ENCODE measurements at regions not wholly inside any gene's neighbourhood (a gene's known extent, or its start where the extent isn't known, plus 50 kb on each side); places are given as distances from the start of the nearest gene placed in this dataset.

GRCh38 chr15:36254426-36254825, 325.0 kb upstream of the CDIN1 start:
- DNase-seq (no peak), ATAC-seq (ENCODE audit: insufficient read depth, low read depth) (no peak)
- Histone ChIP-seq H3K9me3 (ENCODE audit: insufficient read depth, low read length, severe bottlenecking) (no peaks in the 10 kb centered on the region), H3K79me2 (ENCODE audit: insufficient read depth, low read length) (no peaks in the 10 kb centered on the region), H3K4me3 (ENCODE audit: low read depth in 1 of 2, low read length in 2 of 2) (no peak overlapping the region), H3K27me3 (ENCODE audit: insufficient read depth, low read length, poor library complexity) (no peaks in the 10 kb centered on the region), H4K20me1 (ENCODE audit: insufficient read depth, low read length) (no peaks in the 10 kb centered on the region), H3K4me1 (ENCODE audit: insufficient read depth, low read length) (no peaks in the 10 kb centered on the region), H3K9ac (ENCODE audit: low read depth, low read length) (no peak overlapping the region), H3K4me2 (ENCODE audit: insufficient read depth, low read length) (no peak overlapping the region), H3K36me3 (ENCODE audit: insufficient read depth, low read length) (no peaks in the 10 kb centered on the region), H3K27ac (ENCODE audit: low read length) (no peak overlapping the region), H2AFZ (ENCODE audit: low read depth, low read length) (no peak overlapping the region)
- TF ChIP-seq CTCF (IDR thresholded peaks at IDR 0.05; ENCODE audit: borderline replicate concordance, extremely low read depth, low read length, poor library complexity, severe bottlenecking) (no peak), EZH2 (IDR thresholded peaks at IDR 0.05; ENCODE audit: borderline replicate concordance, low read depth, low read length, severe bottlenecking) (no peak)

- ATAC-seq (ENCODE audit: insufficient read depth, low read depth) (no peak), DNase-seq (no peak)
- H3K9ac ChIP-seq (ENCODE audit: low read depth, low read length), result no peak overlapping the region
- no peak for TF ChIP-seq CTCF (IDR thresholded peaks at IDR 0.05; ENCODE audit: borderline replicate concordance, extremely low read depth, low read length, poor library complexity, severe bottlenecking)
- no peaks in the 10 kb centered on the region for H3K4me1 ChIP-seq (ENCODE audit: insufficient read depth, low read length)
- no peaks in the 10 kb centered on the region for H3K27me3 ChIP-seq (ENCODE audit: insufficient read depth, low read length, poor library complexity)
- H2AFZ ChIP-seq (ENCODE audit: low read depth, low read length), result no peak overlapping the region
- H3K36me3 ChIP-seq (ENCODE audit: insufficient read depth, low read length), result no peaks in the 10 kb centered on the region
- no peaks in the 10 kb centered on the region for H4K20me1 ChIP-seq (ENCODE audit: insufficient read depth, low read length)
- no peaks in the 10 kb centered on the region for H3K79me2 ChIP-seq (ENCODE audit: insufficient read depth, low read length)
- no peak overlapping the region for H3K27ac ChIP-seq (ENCODE audit: low read length)
- no peak overlapping the region for H3K4me2 ChIP-seq (ENCODE audit: insufficient read depth, low read length)
- no peak overlapping the region for H3K4me3 ChIP-seq (ENCODE audit: low read depth in 1 of 2, low read length in 2 of 2)
- no peaks in the 10 kb centered on the region for H3K9me3 ChIP-seq (ENCODE audit: insufficient read depth, low read length, severe bottlenecking)
These were observed 323.0 kb upstream of the CDIN1 start for GRCh38 chr15:36256404-36256807.

- no peak overlapping the region for H3K27ac ChIP-seq (ENCODE audit: low read length)
- H3K4me3 ChIP-seq (ENCODE audit: low read depth in 1 of 2, low read length in 2 of 2), result no peak overlapping the region
- H3K9me3 ChIP-seq (ENCODE audit: insufficient read depth, low read length, severe bottlenecking), result no peaks in the 10 kb centered on the region
- DNase-seq, result no peak
- no peak overlapping the region for H3K4me2 ChIP-seq (ENCODE audit: insufficient read depth, low read length)
- TF ChIP-seq CTCF (IDR thresholded peaks at IDR 0.05; ENCODE audit: borderline replicate concordance, extremely low read depth, low read length, poor library complexity, severe bottlenecking), result no peak
- no peak for TF ChIP-seq EZH2 (IDR thresholded peaks at IDR 0.05; ENCODE audit: borderline replicate concordance, low read depth, low read length, severe bottlenecking)
- no peak overlapping the region for H2AFZ ChIP-seq (ENCODE audit: low read depth, low read length)
- no peaks in the 10 kb centered on the region for H3K4me1 ChIP-seq (ENCODE audit: insufficient read depth, low read length)
- H3K27me3 ChIP-seq (ENCODE audit: insufficient read depth, low read length, poor library complexity), result no peaks in the 10 kb centered on the region
- H4K20me1 ChIP-seq (ENCODE audit: insufficient read depth, low read length), result no peaks in the 10 kb centered on the region
- no peaks in the 10 kb centered on the region for H3K36me3 ChIP-seq (ENCODE audit: insufficient read depth, low read length)
- H3K79me2 ChIP-seq (ENCODE audit: insufficient read depth, low read length), result no peaks in the 10 kb centered on the region
- no peak for ATAC-seq (ENCODE audit: insufficient read depth, low read depth)
- no peak overlapping the region for H3K9ac ChIP-seq (ENCODE audit: low read depth, low read length)
These were observed 315.8 kb upstream of the CDIN1 start for GRCh38 chr15:36263666-36264065.

- no peaks in the 10 kb centered on the region for H3K9me3 ChIP-seq (ENCODE audit: insufficient read depth, low read length, severe bottlenecking)
- H3K4me1 ChIP-seq (ENCODE audit: insufficient read depth, low read length), result no peaks in the 10 kb centered on the region
- H3K27me3 ChIP-seq (ENCODE audit: insufficient read depth, low read length, poor library complexity), result no peaks in the 10 kb centered on the region
- DNase-seq (no peak), ATAC-seq (ENCODE audit: insufficient read depth, low read depth) (no peak)
- no peak overlapping the region for H3K9ac ChIP-seq (ENCODE audit: low read depth, low read length)
- H4K20me1 ChIP-seq (ENCODE audit: insufficient read depth, low read length), result no peaks in the 10 kb centered on the region
- H3K27ac ChIP-seq (ENCODE audit: low read length), result no peak overlapping the region
- no peak overlapping the region for H3K4me3 ChIP-seq (ENCODE audit: low read depth in 1 of 2, low read length in 2 of 2)
- H3K79me2 ChIP-seq (ENCODE audit: insufficient read depth, low read length), result no peaks in the 10 kb centered on the region
- TF ChIP-seq CTCF (IDR thresholded peaks at IDR 0.05; ENCODE audit: borderline replicate concordance, extremely low read depth, low read length, poor library complexity, severe bottlenecking) (no peak), EZH2 (IDR thresholded peaks at IDR 0.05; ENCODE audit: borderline replicate concordance, low read depth, low read length, severe bottlenecking) (no peak)
- no peaks in the 10 kb centered on the region for H3K36me3 ChIP-seq (ENCODE audit: insufficient read depth, low read length)
- H3K4me2 ChIP-seq (ENCODE audit: insufficient read depth, low read length), result no peak overlapping the region
- no peak overlapping the region for H2AFZ ChIP-seq (ENCODE audit: low read depth, low read length)
These were observed 314.0 kb upstream of the CDIN1 start for GRCh38 chr15:36265422-36265821.

All from DND-41 (cell line).